ENCODE measurements at regions not wholly inside any gene's neighbourhood (a gene's known extent, or its start where the extent isn't known, plus 50 kb on each side); places are given as distances from the start of the nearest gene placed in this dataset.

DNA sequence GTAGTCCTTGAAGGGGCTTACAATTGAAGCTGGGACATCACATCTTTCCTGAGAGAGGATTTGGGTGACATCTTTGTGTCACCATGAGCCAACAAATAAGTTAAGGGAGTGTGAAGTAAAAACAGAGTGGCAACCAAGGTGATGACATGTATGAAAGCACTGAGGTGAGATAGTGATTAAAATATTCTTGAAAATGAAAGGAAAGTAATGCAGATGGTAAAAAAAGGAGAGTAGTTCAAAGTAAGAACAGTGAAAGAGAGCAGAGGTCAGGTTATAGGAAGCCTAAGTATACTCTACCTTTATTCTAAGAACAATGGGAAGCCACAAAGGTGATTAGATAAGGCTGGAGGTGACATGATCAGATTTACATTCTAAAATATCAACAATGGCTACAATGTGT is 486.1 kb downstream of the DIPK2A start:
- TF ChIP-seq CTCF (conservative IDR thresholded peaks at IDR 0.05 in 1 of 2, IDR thresholded peaks at IDR 0.05 in 1 of 2; ENCODE audit: low read depth in 1 of 2, low read length in 2 of 2): no peak
- TF ChIP-seq EZH2 (IDR thresholded peaks at IDR 0.05; ENCODE audit: low read length, missing control alignments): no peak
